GM12878 (cell line): ENCODE measurements at regions not wholly inside any gene's neighbourhood (a gene's known extent, or its start where the extent isn't known, plus 50 kb on each side); places are given as distances from the start of the nearest gene placed in this dataset.

Experiments
- ATAC-seq: fragments of 200-7000 bp; cut with Tn5 transposase; 3 replicates; pipeline ENCODE4 v1.9.1; 2020; ENCODE audit warnings: mild to moderate bottlenecking, moderate library complexity
- BruUV-seq: library from RNA; stranded (reverse); fragments of 400-500 nt; replicated peaks from 2 replicates; lab custom pipeline; 2021; lab: Mats Ljungman, UMichigan
- CTCF ChIA-PET: fragments of 300-600 bp; sonication (Branson Sonifier 250); formaldehyde crosslinking; extraction: SDS; loops from one replicate; lab custom pipeline; 2021; ENCODE audit warnings: inconsistent platforms; lab: Yijun Ruan, JAX
- POLR2A ChIA-PET: fragments of 350-600 bp; formaldehyde crosslinking; extraction: SDS; loops from one replicate; lab custom pipeline; 2021; ENCODE audit warnings: inconsistent platforms; lab: Charles Lee
- RAD21 ChIA-PET: fragments of 300-600 bp; sonication (Branson Sonifier 250); formaldehyde crosslinking; loops from one replicate; lab custom pipeline; 2023; ENCODE audit warnings: antibody characterized with exemption; ENCODE audit not compliant: unreplicated experiment; lab: Charles Lee
- SMC1A ChIA-PET: fragments of 300-600 bp; sonication (Branson Sonifier 250); formaldehyde crosslinking; loops from one replicate; lab custom pipeline; 2023; ENCODE audit not compliant: unreplicated experiment, uncharacterized antibody; lab: Charles Lee
- DNase-seq: peaks from one replicate; pipeline ENCODE4 v3.0.0-alpha.2; 2011; ENCODE audit warnings: low read depth, low spot score
- FAIRE-seq: peaks from 3 replicates; lab custom pipeline; 2011; peaks lifted over from hg19 to GRCh38; lab: Jason Lieb, UNC
- H2AFZ ChIP-seq: 2 replicates; pipeline ENCODE4 v1.6.0; 2011; ENCODE audit warnings: low read depth, low read length, control low read depth; ENCODE audit not compliant: control insufficient read depth
- H3K27ac ChIP-seq: 2 replicates; pipeline ENCODE4 v1.5.1; 2011; ENCODE audit warnings: control low read depth; ENCODE audit not compliant: control insufficient read depth, insufficient read depth
- H3K27me3 ChIP-seq, 2 experiments: replicated peaks in 1 of 2; 2 replicates each; pipeline versions ENCODE4 v1.6.0 to v1.6.1; 2011; ENCODE audit warnings: low read length in 1 of 2; ENCODE audit not compliant: control insufficient read depth in 2 of 2, insufficient read depth in 2 of 2
- H3K36me3 ChIP-seq, 2 experiments: 2 replicates each; pipeline ENCODE4 v1.5.1; 2011; ENCODE audit warnings: low read length in 1 of 2; ENCODE audit not compliant: control insufficient read depth in 2 of 2, insufficient read depth in 2 of 2
- H3K4me1 ChIP-seq: 2 replicates; pipeline ENCODE4 v1.6.1; 2011; ENCODE audit warnings: mild to moderate bottlenecking, low read length, moderate library complexity, mixed read lengths; ENCODE audit not compliant: control insufficient read depth, insufficient read depth
- H3K4me2 ChIP-seq: 2 replicates; pipeline ENCODE4 v1.6.0; 2011; ENCODE audit warnings: control low read depth; ENCODE audit not compliant: control insufficient read depth, insufficient read depth
- H3K4me3 ChIP-seq: fragments of 200-600 bp; sonication (generic); 2 replicates; pipeline ENCODE4 v1.5.1; 2016
- H3K79me2 ChIP-seq: 2 replicates; pipeline ENCODE4 v1.6.0; 2011; ENCODE audit warnings: low read length; ENCODE audit not compliant: control insufficient read depth, insufficient read depth
- H3K9ac ChIP-seq: 2 replicates; pipeline ENCODE4 v1.8.0; 2011; ENCODE audit warnings: low read length, control low read depth, mixed read lengths; ENCODE audit not compliant: control insufficient read depth, insufficient read depth
- H3K9me3 ChIP-seq: replicated peaks from 3 replicates; pipeline ENCODE4 v1.5.1; 2011; ENCODE audit warnings: mild to moderate bottlenecking, low read length; ENCODE audit not compliant: control insufficient read depth, insufficient read depth
- H4K20me1 ChIP-seq: 2 replicates; pipeline ENCODE4 v1.6.0; 2011; ENCODE audit not compliant: control insufficient read depth, insufficient read depth
- CREB1 ChIP-seq: IDR thresholded peaks from 2 replicates; pipeline ENCODE4 v1.6.1; 2012; ENCODE audit warnings: low read depth, mild to moderate bottlenecking, inconsistent platforms
- FOXK2 ChIP-seq: fragments of 450-650 bp; IDR thresholded peaks from 2 replicates; pipeline ENCODE4 v1.6.1; 2017; ENCODE audit warnings: mild to moderate bottlenecking, moderate library complexity
- IRF5 ChIP-seq: fragments of 450-650 bp; IDR thresholded peaks from 2 replicates; pipeline ENCODE4 v1.6.1; 2017; ENCODE audit warnings: borderline replicate concordance
- MTA3 ChIP-seq: IDR thresholded peaks from 2 replicates; pipeline ENCODE4 v1.6.1; 2012; ENCODE audit warnings: low read length, inconsistent platforms, borderline replicate concordance
- NFYA ChIP-seq: IDR thresholded peaks from 2 replicates; pipeline ENCODE4 v1.6.1; 2011; ENCODE audit warnings: low read depth, mild to moderate bottlenecking, low read length, improper control_type of control experiment, borderline replicate concordance
- PAX5 ChIP-seq: IDR thresholded peaks from 2 replicates; pipeline ENCODE4 v1.6.1; 2011; ENCODE audit warnings: low read depth, low read length, borderline replicate concordance
- ZNF24 ChIP-seq: fragments of 450-650 bp; IDR thresholded peaks from 2 replicates; pipeline ENCODE4 v1.6.1; 2017; ENCODE audit warnings: antibody characterized with exemption, mild to moderate bottlenecking
- WGBS: methylation state at CpG from one replicate; pipeline ENCODE4 v1.1.6; 2016; ENCODE audit warnings: low lambda C conversion rate; ENCODE audit not compliant: insufficient replicate concordance, insufficient coverage; ENCODE audit errors: missing lambda C conversion rate; 5-methylcytosine and 5-hydroxymethylcytosine counted together
- in situ Hi-C: fragments of 300-500 bp; cut with MboI; formaldehyde crosslinking; loops from 9 replicates; pipeline ENCODE4 v1.14.3; 2018; ENCODE audit warnings: mixed read lengths
- intact Hi-C: fragments of 100-400 bp; cut with micrococcal nuclease; formaldehyde crosslinking; loops from one replicate; pipeline ENCODE4 v1.14.2; 2022; ENCODE audit not compliant: unreplicated experiment
- TF ChIP-seq, protein P1 (sequence below): fragments of 450-650 bp; conservative IDR thresholded peaks from 2 replicates; pipeline ENCODE4 v1.6.1; 2017; ENCODE audit warnings: mild to moderate bottlenecking, moderate library complexity
- TF ChIP-seq, protein P2 (sequence below): fragments of 450-650 bp; IDR thresholded peaks from 2 replicates; pipeline ENCODE4 v1.6.1; 2014; ENCODE audit warnings: mild to moderate bottlenecking

- TF ChIP-seq, protein P1, sequence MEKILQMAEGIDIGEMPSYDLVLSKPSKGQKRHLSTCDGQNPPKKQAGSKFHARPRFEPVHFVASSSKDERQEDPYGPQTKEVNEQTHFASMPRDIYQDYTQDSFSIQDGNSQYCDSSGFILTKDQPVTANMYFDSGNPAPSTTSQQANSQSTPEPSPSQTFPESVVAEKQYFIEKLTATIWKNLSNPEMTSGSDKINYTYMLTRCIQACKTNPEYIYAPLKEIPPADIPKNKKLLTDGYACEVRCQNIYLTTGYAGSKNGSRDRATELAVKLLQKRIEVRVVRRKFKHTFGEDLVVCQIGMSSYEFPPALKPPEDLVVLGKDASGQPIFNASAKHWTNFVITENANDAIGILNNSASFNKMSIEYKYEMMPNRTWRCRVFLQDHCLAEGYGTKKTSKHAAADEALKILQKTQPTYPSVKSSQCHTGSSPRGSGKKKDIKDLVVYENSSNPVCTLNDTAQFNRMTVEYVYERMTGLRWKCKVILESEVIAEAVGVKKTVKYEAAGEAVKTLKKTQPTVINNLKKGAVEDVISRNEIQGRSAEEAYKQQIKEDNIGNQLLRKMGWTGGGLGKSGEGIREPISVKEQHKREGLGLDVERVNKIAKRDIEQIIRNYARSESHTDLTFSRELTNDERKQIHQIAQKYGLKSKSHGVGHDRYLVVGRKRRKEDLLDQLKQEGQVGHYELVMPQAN = no peak
- TF ChIP-seq, protein P2, sequence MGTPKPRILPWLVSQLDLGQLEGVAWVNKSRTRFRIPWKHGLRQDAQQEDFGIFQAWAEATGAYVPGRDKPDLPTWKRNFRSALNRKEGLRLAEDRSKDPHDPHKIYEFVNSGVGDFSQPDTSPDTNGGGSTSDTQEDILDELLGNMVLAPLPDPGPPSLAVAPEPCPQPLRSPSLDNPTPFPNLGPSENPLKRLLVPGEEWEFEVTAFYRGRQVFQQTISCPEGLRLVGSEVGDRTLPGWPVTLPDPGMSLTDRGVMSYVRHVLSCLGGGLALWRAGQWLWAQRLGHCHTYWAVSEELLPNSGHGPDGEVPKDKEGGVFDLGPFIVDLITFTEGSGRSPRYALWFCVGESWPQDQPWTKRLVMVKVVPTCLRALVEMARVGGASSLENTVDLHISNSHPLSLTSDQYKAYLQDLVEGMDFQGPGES = no peak
- TF ChIP-seq MTA3 (no peak), ZNF24 (no peak), FOXK2 (no peak), PAX5 (no peak), NFYA (no peak)
These were observed 471.7 kb upstream of the HS3ST1 start (continued) for GRCh38 chr4:11900359-11900758.

GRCh38 chr4:11898796-11899195 is 470.1 kb upstream of the HS3ST1 start:
- CTCF ChIA-PET = no interaction called here
- no peaks in the 10 kb centered on the region for H3K79me2 ChIP-seq
- FAIRE-seq = no peak
- no peak for DNase-seq
- no peaks in the 10 kb centered on the region for H3K36me3 ChIP-seq
- H4K20me1 ChIP-seq = no peaks in the 10 kb centered on the region
- in situ Hi-C loops (no loop called here), intact Hi-C loops (no loop called here)
- 0% methylated on average over 1 of the region's 1 CpG for WGBS
- TF ChIP-seq IRF5 (no peak), CREB1 (no peak)
- H3K9me3 ChIP-seq = no peaks in the 10 kb centered on the region
- H2AFZ ChIP-seq = no peak overlapping the region
- POLR2A ChIA-PET = no interaction called here
- no peak overlapping the region for H3K4me3 ChIP-seq
- no peak overlapping the region for H3K27ac ChIP-seq
- H3K9ac ChIP-seq = no peak overlapping the region
- BruUV-seq = no TSS peak
- SMC1A ChIA-PET = no interaction called here
- RAD21 ChIA-PET = no interaction called here
- H3K27me3 ChIP-seq = no peaks in the 10 kb centered on the region
- no peak overlapping the region for H3K4me2 ChIP-seq
- ATAC-seq = no peak
- H3K4me1 ChIP-seq = no peaks in the 10 kb centered on the region
